Keratinocyte (primary cell): ENCODE measurements at regions not wholly inside any gene's neighbourhood (a gene's known extent, or its start where the extent isn't known, plus 50 kb on each side); places are given as distances from the start of the nearest gene placed in this dataset.

Source experiments
- DNase-seq: peaks from one replicate; pipeline ENCODE4 v3.0.0-alpha.2; 2011; ENCODE audit warnings: low read depth, missing footprints, low spot score
- FAIRE-seq: peaks from 2 replicates; lab custom pipeline; 2011; peaks lifted over from hg19 to GRCh38; lab: Jason Lieb, UNC
- H2AFZ ChIP-seq: 2 replicates; pipeline ENCODE4 v1.6.0; 2012; ENCODE audit warnings: low read length, control low read depth, inconsistent platforms; ENCODE audit not compliant: control insufficient read depth
- H3K27ac ChIP-seq: 2 replicates; pipeline ENCODE4 v1.5.1; 2011; ENCODE audit warnings: low read length; ENCODE audit not compliant: control insufficient read depth, insufficient read depth
- H3K27me3 ChIP-seq: 3 replicates; pipeline ENCODE4 v1.6.0; 2011; ENCODE audit warnings: low read length; ENCODE audit not compliant: control insufficient read depth, insufficient read depth; ENCODE audit errors: extremely low read depth
- H3K36me3 ChIP-seq, 2 experiments: 2 replicates in 1 of 2; 3 replicates in 1 of 2; pipeline ENCODE4 v1.5.1; 2011; ENCODE audit warnings: low read length in 2 of 2, mild to moderate bottlenecking in 1 of 2; ENCODE audit not compliant: control insufficient read depth in 2 of 2, insufficient read depth in 2 of 2; ENCODE audit errors: extremely low read depth in 1 of 2
- H3K4me1 ChIP-seq: 3 replicates; pipeline ENCODE4 v1.5.1; 2011; ENCODE audit warnings: low read length; ENCODE audit not compliant: control insufficient read depth, insufficient read depth; ENCODE audit errors: extremely low read depth
- H3K4me2 ChIP-seq: 3 replicates; pipeline ENCODE4 v1.6.0; 2011; ENCODE audit warnings: low read depth, low read length; ENCODE audit not compliant: control insufficient read depth, insufficient read depth; ENCODE audit errors: extremely low read depth
- H3K4me3 ChIP-seq, 3 experiments: fragments of 200-600 bp in 1 of 3; sonication (generic) in 1 of 3; 2 replicates in 2 of 3; 3 replicates in 1 of 3; pipeline ENCODE4 v1.5.1; 2011 to 2016; ENCODE audit warnings: low read length in 3 of 3, mild to moderate bottlenecking in 3 of 3, control low read depth in 2 of 3, inconsistent platforms in 1 of 3, low read depth in 1 of 3, mixed read lengths in 1 of 3, mixed run types in 1 of 3, moderate library complexity in 1 of 3; ENCODE audit not compliant: control insufficient read depth in 2 of 3, insufficient read depth in 2 of 3; ENCODE audit errors: extremely low read depth in 1 of 3
- H3K79me2 ChIP-seq: 2 replicates; pipeline ENCODE4 v1.6.0; 2012; ENCODE audit warnings: low read length; ENCODE audit not compliant: control insufficient read depth, insufficient read depth
- H3K9ac ChIP-seq: 3 replicates; pipeline ENCODE4 v1.6.0; 2011; ENCODE audit warnings: low read length; ENCODE audit not compliant: control insufficient read depth, insufficient read depth; ENCODE audit errors: extremely low read depth
- H3K9me1 ChIP-seq: 3 replicates; pipeline ENCODE4 v1.6.0; 2011; ENCODE audit warnings: low read length; ENCODE audit not compliant: control insufficient read depth, insufficient read depth; ENCODE audit errors: extremely low read depth
- H3K9me3 ChIP-seq: 2 replicates; pipeline ENCODE4 v1.5.1; 2012; ENCODE audit warnings: low read depth, low read length; ENCODE audit not compliant: control insufficient read depth
- H4K20me1 ChIP-seq: 3 replicates; pipeline ENCODE4 v1.6.0; 2011; ENCODE audit warnings: low read length; ENCODE audit not compliant: control insufficient read depth, insufficient read depth; ENCODE audit errors: extremely low read depth
- EZH2 ChIP-seq: IDR thresholded peaks from one replicate; pipeline ENCODE4 v1.6.1; 2012; ENCODE audit warnings: inconsistent platforms, mild to moderate bottlenecking, low read length, moderate library complexity
- dilution Hi-C: fragments of 300-500 bp; cut with MboI; formaldehyde crosslinking; loops from one replicate; pipeline ENCODE4 v1.7.0; 2020; ENCODE audit warnings: low sequenced_read_pairs; ENCODE audit not compliant: extremely low pct_ligation_motif_present
- TF ChIP-seq, protein P1 (sequence below), 3 experiments: IDR thresholded peaks in 1 of 3; conservative IDR thresholded peaks in 1 of 3; optimal IDR thresholded peaks in 1 of 3; 2 replicates in 2 of 3; 3 replicates in 1 of 3; pipeline versions ENCODE3 to v1.5.1; 2011; ENCODE audit warnings: low read length in 3 of 3, mild to moderate bottlenecking in 3 of 3, moderate library complexity in 2 of 3, control low read depth in 1 of 3, inconsistent platforms in 1 of 3; ENCODE audit not compliant: insufficient read depth in 2 of 3; ENCODE audit errors: extremely low read depth in 1 of 3

DNA sequence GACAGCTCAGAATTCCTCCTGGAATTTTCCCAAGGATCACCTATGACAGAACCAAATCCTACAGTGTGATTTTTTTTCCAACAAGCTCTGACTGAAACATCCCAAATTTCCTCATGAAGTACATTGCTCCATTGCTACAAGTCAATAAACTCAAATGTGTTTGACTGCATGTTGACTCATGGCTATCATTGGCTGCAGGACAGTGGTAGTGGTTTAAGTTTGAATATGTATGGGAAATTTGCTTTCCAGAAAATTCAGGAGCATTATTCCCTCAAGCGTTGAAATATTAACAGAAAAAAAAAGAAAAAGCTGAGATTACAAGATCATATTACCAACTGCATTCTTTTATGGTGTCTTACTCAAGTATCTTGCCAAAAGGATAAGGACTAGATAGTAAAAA lies 402.8 kb upstream of the DSEL start:
- H3K4me1 ChIP-seq, result no peaks in the 10 kb centered on the region
- no peaks in the 10 kb centered on the region for H3K79me2 ChIP-seq
- H3K9me3 ChIP-seq, result no peaks in the 10 kb centered on the region
- no peak for TF ChIP-seq EZH2
- TF ChIP-seq, protein P1, sequence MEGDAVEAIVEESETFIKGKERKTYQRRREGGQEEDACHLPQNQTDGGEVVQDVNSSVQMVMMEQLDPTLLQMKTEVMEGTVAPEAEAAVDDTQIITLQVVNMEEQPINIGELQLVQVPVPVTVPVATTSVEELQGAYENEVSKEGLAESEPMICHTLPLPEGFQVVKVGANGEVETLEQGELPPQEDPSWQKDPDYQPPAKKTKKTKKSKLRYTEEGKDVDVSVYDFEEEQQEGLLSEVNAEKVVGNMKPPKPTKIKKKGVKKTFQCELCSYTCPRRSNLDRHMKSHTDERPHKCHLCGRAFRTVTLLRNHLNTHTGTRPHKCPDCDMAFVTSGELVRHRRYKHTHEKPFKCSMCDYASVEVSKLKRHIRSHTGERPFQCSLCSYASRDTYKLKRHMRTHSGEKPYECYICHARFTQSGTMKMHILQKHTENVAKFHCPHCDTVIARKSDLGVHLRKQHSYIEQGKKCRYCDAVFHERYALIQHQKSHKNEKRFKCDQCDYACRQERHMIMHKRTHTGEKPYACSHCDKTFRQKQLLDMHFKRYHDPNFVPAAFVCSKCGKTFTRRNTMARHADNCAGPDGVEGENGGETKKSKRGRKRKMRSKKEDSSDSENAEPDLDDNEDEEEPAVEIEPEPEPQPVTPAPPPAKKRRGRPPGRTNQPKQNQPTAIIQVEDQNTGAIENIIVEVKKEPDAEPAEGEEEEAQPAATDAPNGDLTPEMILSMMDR (optimal IDR thresholded peaks at IDR 0.05 in 1 of 3, IDR thresholded peaks at IDR 0.05 in 1 of 3, conservative IDR thresholded peaks at IDR 0.05 in 1 of 3; ENCODE audit: extremely low read depth in 1 of 3, insufficient read depth in 2 of 3, low read length in 3 of 3), result no peak
- no peak overlapping the region for H3K9ac ChIP-seq
- FAIRE-seq (no peak), DNase-seq (no peak)
- H2AFZ ChIP-seq, result no peak overlapping the region
- H3K27ac ChIP-seq, result no peak overlapping the region
- dilution Hi-C loops, result no loop called here
- H4K20me1 ChIP-seq, result no peaks in the 10 kb centered on the region
- H3K4me2 ChIP-seq, result no peak overlapping the region
- no peak overlapping the region for H3K4me3 ChIP-seq
- no peaks in the 10 kb centered on the region for H3K27me3 ChIP-seq
- H3K36me3 ChIP-seq, result no peaks in the 10 kb centered on the region
- H3K9me1 ChIP-seq, result no peaks in the 10 kb centered on the region

DNA sequence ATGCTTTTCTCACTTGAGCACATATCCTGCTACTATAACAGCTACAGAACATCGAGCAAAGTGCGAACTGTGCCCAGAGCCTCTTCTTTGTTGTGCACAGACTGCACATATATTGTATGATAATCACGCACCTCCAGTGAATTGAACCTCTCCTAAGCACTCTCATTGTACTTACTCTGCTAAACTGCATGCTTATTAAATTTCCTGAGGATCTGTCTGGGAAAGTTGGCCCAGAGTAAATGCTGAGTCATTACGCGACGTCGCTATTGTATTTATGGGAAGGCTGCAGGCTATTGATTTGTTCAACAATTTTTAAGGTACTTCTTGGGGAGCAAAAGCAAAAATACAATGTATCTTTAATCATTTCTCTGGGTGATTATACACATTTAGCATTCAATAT lies 399.6 kb upstream of the DSEL start:
- no peak for DNase-seq
- no peaks in the 10 kb centered on the region for H4K20me1 ChIP-seq
- H3K4me2 ChIP-seq, result no peak overlapping the region
- FAIRE-seq, result no peak
- H3K36me3 ChIP-seq, result no peaks in the 10 kb centered on the region
- H3K4me1 ChIP-seq, result no peaks in the 10 kb centered on the region
- no peaks in the 10 kb centered on the region for H3K9me1 ChIP-seq
- dilution Hi-C loops, result no loop called here
- no peak overlapping the region for H2AFZ ChIP-seq
- no peaks in the 10 kb centered on the region for H3K79me2 ChIP-seq
- H3K9me3 ChIP-seq, result no peaks in the 10 kb centered on the region
- no peaks in the 10 kb centered on the region for H3K27me3 ChIP-seq
- no peak for TF ChIP-seq EZH2
- TF ChIP-seq, protein P1 (optimal IDR thresholded peaks at IDR 0.05 in 1 of 3, IDR thresholded peaks at IDR 0.05 in 1 of 3, conservative IDR thresholded peaks at IDR 0.05 in 1 of 3; ENCODE audit: extremely low read depth in 1 of 3, insufficient read depth in 2 of 3, low read length in 3 of 3), result no peak
- H3K4me3 ChIP-seq, result no peak overlapping the region
- no peak overlapping the region for H3K9ac ChIP-seq
- no peak overlapping the region for H3K27ac ChIP-seq
